Neuronal stem cell (in vitro differentiated cells): ENCODE measurements at regions not wholly inside any gene's neighbourhood (a gene's known extent, or its start where the extent isn't known, plus 50 kb on each side); places are given as distances from the start of the nearest gene placed in this dataset.
A peak's percentile ranks its signal among the peaks of the same experiment; 100 is the strongest.

Experiments used
- DNase-seq: peaks from one replicate; pipeline ENCODE4 v3.0.0-alpha.2; 2013; ENCODE audit warnings: low spot score
- H2AFZ ChIP-seq: one replicate; pipeline ENCODE4 v1.6.1; 2013; ENCODE audit warnings: mild to moderate bottlenecking, low read length, inconsistent platforms
- H2AK5ac ChIP-seq: 2 replicates; pipeline ENCODE4 v1.6.1; 2013; ENCODE audit warnings: low read depth, mild to moderate bottlenecking, inconsistent platforms, low read length, moderate library complexity, mixed read lengths
- H2BK120ac ChIP-seq: 2 replicates; pipeline ENCODE4 v1.6.1; 2013; ENCODE audit warnings: low read depth, mild to moderate bottlenecking, inconsistent platforms, low read length, moderate library complexity, mixed read lengths
- H2BK12ac ChIP-seq: one replicate; pipeline ENCODE4 v1.6.1; 2013; ENCODE audit warnings: low read length, inconsistent platforms
- H2BK15ac ChIP-seq: 2 replicates; pipeline ENCODE4 v1.6.1; 2013; ENCODE audit warnings: mild to moderate bottlenecking, low read length, inconsistent platforms, mixed read lengths
- H2BK5ac ChIP-seq: one replicate; pipeline ENCODE4 v1.6.1; 2013; ENCODE audit warnings: inconsistent platforms, mild to moderate bottlenecking, low read length, moderate library complexity
- H3K14ac ChIP-seq: one replicate; pipeline ENCODE4 v1.6.1; 2013; ENCODE audit warnings: low read length, inconsistent platforms
- H3K18ac ChIP-seq: 2 replicates; pipeline ENCODE4 v1.6.1; 2013; ENCODE audit warnings: low read length, inconsistent platforms
- H3K23ac ChIP-seq: 2 replicates; pipeline ENCODE4 v1.6.1; 2013; ENCODE audit warnings: low read depth, mild to moderate bottlenecking, mixed read lengths, low read length, inconsistent platforms; ENCODE audit not compliant: poor library complexity
- H3K27ac ChIP-seq: replicated peaks from 3 replicates; pipeline ENCODE4 v1.5.1; 2013; ENCODE audit warnings: low read length, inconsistent platforms
- H3K27me3 ChIP-seq, 3 experiments: 2 replicates each; pipeline ENCODE4 v1.6.1; 2013; ENCODE audit warnings: low read length in 3 of 3, mild to moderate bottlenecking in 2 of 3, inconsistent platforms in 1 of 3, low read depth in 1 of 3, mixed read lengths in 1 of 3, moderate library complexity in 1 of 3; ENCODE audit not compliant: control insufficient read depth in 3 of 3, insufficient read depth in 3 of 3
- H3K36me3 ChIP-seq, 2 donors: replicated peaks in 1 of 2; 2 replicates each; pipeline ENCODE4 v1.6.1; 2013; ENCODE audit warnings: low read length in 2 of 2; ENCODE audit not compliant: control insufficient read depth in 2 of 2, insufficient read depth in 2 of 2
- H3K4ac ChIP-seq: 2 replicates; pipeline ENCODE4 v1.6.1; 2013; ENCODE audit warnings: inconsistent platforms, mild to moderate bottlenecking, low read length, moderate library complexity
- H3K4me1 ChIP-seq, 2 donors: 1 replicate in 1 of 2; 2 replicates in 1 of 2; pipeline ENCODE4 v1.6.1; 2013; ENCODE audit warnings: low read length in 2 of 2, low read depth in 1 of 2; ENCODE audit not compliant: control insufficient read depth in 2 of 2, insufficient read depth in 1 of 2
- H3K4me2 ChIP-seq: one replicate; pipeline ENCODE4 v1.6.1; 2013; ENCODE audit warnings: mild to moderate bottlenecking, low read length, inconsistent platforms; ENCODE audit not compliant: insufficient read depth, poor library complexity, severe bottlenecking
- H3K4me3 ChIP-seq, 2 donors: 2 replicates each; pipeline ENCODE4 v1.5.1; 2013; ENCODE audit warnings: low read length in 2 of 2, mild to moderate bottlenecking in 2 of 2, inconsistent platforms in 1 of 2, moderate library complexity in 1 of 2
- H3K79me1 ChIP-seq: one replicate; pipeline ENCODE4 v1.6.1; 2013; ENCODE audit warnings: low read depth, mild to moderate bottlenecking, inconsistent platforms, low read length, moderate library complexity
- H3K9ac ChIP-seq: one replicate; pipeline ENCODE4 v1.6.1; 2013; ENCODE audit warnings: mild to moderate bottlenecking, low read depth, low read length, inconsistent platforms; ENCODE audit not compliant: poor library complexity
- H3K9me3 ChIP-seq, 2 donors: replicated peaks in 1 of 2; 2 replicates each; pipeline versions ENCODE3 to v1.6.1; 2013; ENCODE audit warnings: low read length in 2 of 2, mild to moderate bottlenecking in 2 of 2, inconsistent platforms in 1 of 2, low read depth in 1 of 2, mixed read lengths in 1 of 2, moderate library complexity in 1 of 2; ENCODE audit not compliant: control insufficient read depth in 2 of 2, insufficient read depth in 1 of 2
- H4K8ac ChIP-seq: one replicate; pipeline ENCODE4 v1.6.1; 2013; ENCODE audit warnings: low read depth, mild to moderate bottlenecking, inconsistent platforms, low read length, moderate library complexity
- H4K91ac ChIP-seq: one replicate; pipeline ENCODE4 v1.6.1; 2013; ENCODE audit warnings: low read length, low read depth, mild to moderate bottlenecking, inconsistent platforms; ENCODE audit not compliant: poor library complexity
- WGBS, 2 donors: extraction: QIAGEN DNeasy Blood & Tissue Kit; methylation state at CpG; one replicate each; pipeline ENCODE4 v1.1.7; 2013; ENCODE audit warnings: missing lambda C conversion rate in 2 of 2, mixed read lengths in 1 of 2; ENCODE audit not compliant: insufficient read length in 2 of 2, insufficient replicate concordance in 1 of 2; ENCODE audit errors: extremely low coverage in 2 of 2; 5-methylcytosine and 5-hydroxymethylcytosine counted together

DNA sequence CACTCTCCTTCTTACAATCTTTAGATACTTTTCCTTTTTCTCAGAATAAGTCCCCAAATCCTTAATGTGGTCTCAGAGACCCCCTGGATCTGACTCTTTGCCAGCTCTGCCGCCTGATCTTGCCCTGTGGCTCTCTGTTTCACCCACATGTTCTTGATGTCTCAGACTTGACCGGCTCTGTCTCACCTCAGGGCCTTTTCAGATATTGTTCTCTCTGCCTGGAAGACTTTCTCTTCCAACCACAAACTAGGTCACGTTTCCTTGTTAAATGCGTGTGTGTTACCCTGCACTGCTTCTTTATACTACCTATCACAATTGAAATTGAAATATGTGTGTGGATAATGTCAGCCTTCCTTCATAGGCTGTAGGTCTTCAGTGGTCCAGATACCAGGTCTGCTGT is 265.4 kb upstream of the NUDT12 start:
- Histone ChIP-seq H3K4me1 (no peaks in the 10 kb centered on the region), H2AFZ (no peak overlapping the region), H3K4ac (no peak overlapping the region), H2AK5ac (no peak overlapping the region), H3K4me2 (no peak overlapping the region), H3K14ac (no peak overlapping the region), H2BK12ac (no peak overlapping the region), H4K91ac (no peak overlapping the region), H3K27ac (no peak overlapping the region), H3K4me3 (no peak overlapping the region), H3K9me3 (no peaks in the 10 kb centered on the region), H3K79me1 (no peaks in the 10 kb centered on the region), H2BK15ac (no peak overlapping the region), H2BK120ac (no peak overlapping the region), H3K9ac (no peak overlapping the region), H3K18ac (no peak overlapping the region), H3K23ac (no peak overlapping the region), H4K8ac (no peak overlapping the region), H2BK5ac (no peak overlapping the region), H3K36me3 (no peaks in the 10 kb centered on the region), H3K27me3 (no peaks in the 10 kb centered on the region)
- no peak for DNase-seq
- WGBS, 2 donors = no CpG with 5 or more reads among the region's 4 CpGs

DNA sequence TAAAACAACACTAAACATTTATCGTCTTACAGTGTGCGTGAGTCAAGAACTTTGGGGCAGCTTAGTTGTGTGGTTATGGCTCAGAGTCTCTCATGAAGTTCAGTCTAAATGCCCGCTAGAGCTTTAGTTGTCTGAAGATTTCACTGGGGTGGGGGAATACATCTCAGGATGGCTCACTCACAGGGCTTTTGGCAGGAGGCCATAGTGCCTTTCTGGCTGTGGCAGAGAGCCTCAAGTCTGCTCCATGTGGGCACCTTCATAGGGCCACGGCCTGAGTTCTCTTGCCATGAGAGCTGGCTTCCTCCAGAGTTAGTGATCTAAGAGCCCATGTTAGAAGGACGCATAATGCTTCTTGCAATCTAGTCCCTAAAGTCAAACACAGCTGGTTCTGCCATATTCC is 258.8 kb upstream of the NUDT12 start:
- no peak for DNase-seq

DNA sequence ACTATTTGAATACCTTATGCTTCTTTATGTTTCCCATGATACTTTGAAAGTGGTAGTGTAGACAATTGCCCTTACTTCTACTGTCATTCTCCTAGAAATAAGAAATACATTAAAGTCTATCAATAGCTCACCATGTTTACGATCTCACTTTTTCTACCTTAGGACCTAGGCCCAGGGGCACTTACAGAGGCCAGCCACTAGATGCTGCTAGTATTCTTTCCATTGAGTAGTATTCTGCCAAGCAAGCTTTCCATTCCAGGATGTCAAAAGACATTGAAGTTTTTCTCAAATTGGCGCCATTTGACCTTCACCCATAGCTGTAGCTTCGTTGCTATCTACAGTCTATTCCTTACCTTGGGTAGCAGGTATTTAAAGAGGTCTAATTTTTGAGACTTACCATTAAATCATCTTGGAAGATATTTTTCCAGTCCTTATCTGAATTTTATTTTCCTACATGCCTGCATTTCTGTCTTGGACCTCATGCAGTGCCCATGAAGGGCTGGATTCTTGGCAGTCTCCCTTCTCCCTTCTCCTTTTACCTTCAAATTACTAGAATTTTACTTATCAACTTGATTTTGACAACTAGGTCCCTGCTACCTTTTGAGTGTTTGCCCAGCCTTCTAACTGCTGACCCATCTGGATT is 246.0 kb upstream of the NUDT12 start:
- no peak overlapping the region for H3K14ac ChIP-seq
- no peak overlapping the region for H3K27ac ChIP-seq
- no peaks in the 10 kb centered on the region for H3K36me3 ChIP-seq
- H3K79me1 ChIP-seq = no peaks in the 10 kb centered on the region
- H3K27me3 ChIP-seq = no peaks in the 10 kb centered on the region
- peak; percentile 40 for DNase-seq
- peaks cover 1 to 3% of the 10 kb centered on the region in 2 donors for H3K4me1 ChIP-seq
- H3K23ac ChIP-seq = no peak overlapping the region
- no peak overlapping the region for H3K9ac ChIP-seq
- H2BK12ac ChIP-seq = no peak overlapping the region
- H2AFZ ChIP-seq = peak overlapping the region; percentile 71
- no peaks in the 10 kb centered on the region for H3K9me3 ChIP-seq
- H2BK15ac ChIP-seq = no peak overlapping the region
- no peak overlapping the region for H2BK120ac ChIP-seq
- H4K8ac ChIP-seq = no peak overlapping the region
- WGBS, 2 donors = no CpG with 5 or more reads among the region's 3 CpGs
- no peak overlapping the region for H3K4me3 ChIP-seq
- H3K4me2 ChIP-seq = no peak overlapping the region
- H2AK5ac ChIP-seq = no peak overlapping the region
- H4K91ac ChIP-seq = no peak overlapping the region
- no peak overlapping the region for H3K18ac ChIP-seq
- no peak overlapping the region for H3K4ac ChIP-seq
- no peak overlapping the region for H2BK5ac ChIP-seq

More for the DNA sequence above, 258.8 kb upstream of the NUDT12 start:
- H2AK5ac ChIP-seq = no peak overlapping the region
- H3K14ac ChIP-seq = no peak overlapping the region
- WGBS, 2 donors = no CpG with 5 or more reads among the region's 5 CpGs
- H3K23ac ChIP-seq = no peak overlapping the region
- peak overlapping the region; percentile 29 for H2AFZ ChIP-seq
- no peak overlapping the region for H3K27ac ChIP-seq
- H3K4ac ChIP-seq = no peak overlapping the region
- no peak overlapping the region for H2BK120ac ChIP-seq
- H3K4me3 ChIP-seq = no peak overlapping the region
- no peaks in the 10 kb centered on the region for H3K4me1 ChIP-seq
- H2BK12ac ChIP-seq = no peak overlapping the region
- H2BK5ac ChIP-seq = no peak overlapping the region
- no peaks in the 10 kb centered on the region for H3K79me1 ChIP-seq
- H3K27me3 ChIP-seq = no peaks in the 10 kb centered on the region
- H3K9ac ChIP-seq = no peak overlapping the region
- H3K18ac ChIP-seq = no peak overlapping the region
- no peak overlapping the region for H4K91ac ChIP-seq
- H3K36me3 ChIP-seq = no peaks in the 10 kb centered on the region
- H3K9me3 ChIP-seq = no peaks in the 10 kb centered on the region
- H4K8ac ChIP-seq = no peak overlapping the region
- no peak overlapping the region for H2BK15ac ChIP-seq
- H3K4me2 ChIP-seq = no peak overlapping the region

- H3K4me3 ChIP-seq = no peak overlapping the region
- H3K36me3 ChIP-seq = no peaks in the 10 kb centered on the region
- H3K27ac ChIP-seq = no peak overlapping the region
- H2AFZ ChIP-seq = no peak overlapping the region
- H3K27me3 ChIP-seq = no peaks in the 10 kb centered on the region
- no peak overlapping the region for H4K8ac ChIP-seq
- H3K4ac ChIP-seq = no peak overlapping the region
- H3K9ac ChIP-seq = no peak overlapping the region
- peaks cover 1 to 3% of the 10 kb centered on the region in 2 donors for H3K4me1 ChIP-seq
- H3K4me2 ChIP-seq = no peak overlapping the region
- no peaks in the 10 kb centered on the region for H3K79me1 ChIP-seq
- H2BK5ac ChIP-seq = no peak overlapping the region
- H3K23ac ChIP-seq = no peak overlapping the region
- no peak overlapping the region for H3K18ac ChIP-seq
- DNase-seq = no peak
- H2AK5ac ChIP-seq = no peak overlapping the region
- H3K9me3 ChIP-seq = no peaks in the 10 kb centered on the region
- WGBS, 2 donors = no CpG with 5 or more reads among the region's 2 CpGs
- no peak overlapping the region for H4K91ac ChIP-seq
- no peak overlapping the region for H3K14ac ChIP-seq
- no peak overlapping the region for H2BK12ac ChIP-seq
- H2BK15ac ChIP-seq = no peak overlapping the region
- H2BK120ac ChIP-seq = no peak overlapping the region
Measured at GRCh38 chr5:103804711-103805110, 242.1 kb upstream of the NUDT12 start.
